GM12872 (cell line): ENCODE measurements at regions not wholly inside any gene's neighbourhood (a gene's known extent, or its start where the extent isn't known, plus 50 kb on each side); places are given as distances from the start of the nearest gene placed in this dataset.

Experiments used
- TF ChIP-seq, protein P1 (sequence below): IDR thresholded peaks from 3 replicates; pipeline ENCODE4 v1.5.1; 2011; ENCODE audit warnings: low read depth, mild to moderate bottlenecking, low read length, moderate library complexity; ENCODE audit not compliant: insufficient read depth

DNA sequence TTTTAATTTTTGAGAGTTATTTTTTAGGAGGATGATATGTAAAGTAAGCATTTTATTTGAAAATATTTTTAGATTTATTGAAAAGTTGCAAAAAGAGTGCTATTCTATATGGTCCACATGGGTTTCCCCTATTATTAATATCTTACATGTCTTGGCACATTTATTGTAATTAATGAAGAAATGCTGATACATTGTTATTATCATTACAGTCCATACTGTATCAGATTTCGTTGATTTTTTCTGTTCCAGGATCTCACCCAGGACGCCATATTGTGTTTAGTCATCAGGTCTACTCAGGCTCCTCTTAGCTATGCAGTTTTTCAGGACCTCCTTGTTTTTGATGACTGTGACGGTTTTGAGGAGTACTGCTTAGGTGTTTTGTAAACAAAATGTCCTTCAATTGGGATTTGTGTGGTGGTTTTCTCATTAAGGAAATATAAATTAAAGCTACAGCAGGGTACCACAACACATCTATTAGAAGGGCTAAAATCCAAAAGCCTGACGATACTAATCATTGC, 281.0 kb downstream of the SAMD5 start:
- TF ChIP-seq, protein P1, sequence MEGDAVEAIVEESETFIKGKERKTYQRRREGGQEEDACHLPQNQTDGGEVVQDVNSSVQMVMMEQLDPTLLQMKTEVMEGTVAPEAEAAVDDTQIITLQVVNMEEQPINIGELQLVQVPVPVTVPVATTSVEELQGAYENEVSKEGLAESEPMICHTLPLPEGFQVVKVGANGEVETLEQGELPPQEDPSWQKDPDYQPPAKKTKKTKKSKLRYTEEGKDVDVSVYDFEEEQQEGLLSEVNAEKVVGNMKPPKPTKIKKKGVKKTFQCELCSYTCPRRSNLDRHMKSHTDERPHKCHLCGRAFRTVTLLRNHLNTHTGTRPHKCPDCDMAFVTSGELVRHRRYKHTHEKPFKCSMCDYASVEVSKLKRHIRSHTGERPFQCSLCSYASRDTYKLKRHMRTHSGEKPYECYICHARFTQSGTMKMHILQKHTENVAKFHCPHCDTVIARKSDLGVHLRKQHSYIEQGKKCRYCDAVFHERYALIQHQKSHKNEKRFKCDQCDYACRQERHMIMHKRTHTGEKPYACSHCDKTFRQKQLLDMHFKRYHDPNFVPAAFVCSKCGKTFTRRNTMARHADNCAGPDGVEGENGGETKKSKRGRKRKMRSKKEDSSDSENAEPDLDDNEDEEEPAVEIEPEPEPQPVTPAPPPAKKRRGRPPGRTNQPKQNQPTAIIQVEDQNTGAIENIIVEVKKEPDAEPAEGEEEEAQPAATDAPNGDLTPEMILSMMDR, result no peak

DNA sequence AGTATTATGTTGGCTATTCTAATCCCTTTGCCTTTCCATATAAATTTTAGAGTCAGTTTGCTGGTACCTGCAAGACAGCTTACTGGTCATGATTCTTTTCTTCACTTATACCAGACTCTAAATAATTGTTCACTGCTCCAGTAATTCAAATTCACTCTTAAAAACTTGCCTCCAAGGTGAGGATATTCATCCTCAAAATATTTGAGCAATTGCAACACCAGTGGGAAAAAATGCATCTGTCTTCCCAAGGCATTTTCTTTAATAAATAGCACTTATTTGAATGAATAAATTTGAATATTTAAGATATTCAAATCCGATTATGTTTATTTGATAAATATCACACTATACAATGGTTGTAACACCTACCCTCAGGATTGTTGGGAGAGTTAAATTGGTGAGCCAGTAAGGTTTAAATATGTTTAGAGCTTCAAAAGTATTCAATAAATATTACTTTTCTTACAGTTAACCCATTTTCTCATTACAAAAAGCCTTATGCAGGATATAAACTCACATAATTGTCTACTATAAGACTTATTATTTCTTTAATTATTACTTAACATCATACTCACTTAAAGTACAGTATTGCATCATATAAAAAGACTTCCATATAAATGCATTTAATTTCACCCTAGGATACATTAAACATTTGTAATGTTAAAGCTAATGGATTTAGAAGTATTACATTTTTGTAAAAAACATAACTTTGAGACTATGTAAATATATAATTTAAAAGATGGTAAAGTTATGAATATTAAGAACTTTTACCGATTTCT, 285.6 kb downstream of the SAMD5 start:
- TF ChIP-seq, protein P1, result no peak

DNA sequence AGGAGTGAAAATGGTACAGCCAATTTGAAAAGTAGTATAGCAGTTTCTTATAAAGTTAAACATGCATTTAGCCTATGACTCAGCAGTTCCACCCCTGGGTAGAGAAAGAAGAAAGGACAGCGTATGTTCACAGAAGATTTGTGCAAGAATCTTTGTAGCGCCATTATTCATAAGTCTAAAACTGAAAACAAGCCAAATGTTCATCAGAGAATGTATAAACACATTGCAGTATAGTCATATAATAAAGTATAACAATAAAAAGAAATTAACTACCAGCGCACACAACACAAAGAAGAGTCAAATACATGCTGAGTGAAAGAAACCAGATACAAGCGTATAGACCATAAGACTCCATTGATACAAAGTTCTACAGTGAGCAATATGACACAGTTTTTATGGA, 294.0 kb downstream of the SAMD5 start:
- TF ChIP-seq, protein P1, result no peak

DNA sequence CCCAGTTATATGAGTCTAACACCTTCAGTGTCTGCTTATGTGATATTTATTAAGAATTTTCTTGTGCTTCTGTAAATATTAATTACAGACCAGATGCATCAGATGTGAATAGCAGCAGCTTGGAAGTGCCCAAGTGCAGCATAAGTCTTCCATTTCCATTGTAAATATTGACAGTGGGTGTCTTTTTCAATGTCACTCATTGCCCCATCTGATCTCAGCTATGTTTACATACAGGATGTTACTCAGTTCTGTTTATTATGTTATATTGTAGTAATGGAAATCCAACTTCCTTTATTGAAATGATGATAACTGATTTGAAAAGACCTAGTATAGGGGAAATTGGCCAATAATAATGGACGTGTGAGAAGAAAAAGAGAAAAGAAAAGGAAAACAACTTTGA, 296.7 kb downstream of the SAMD5 start:
- TF ChIP-seq, protein P1, result no peak

DNA sequence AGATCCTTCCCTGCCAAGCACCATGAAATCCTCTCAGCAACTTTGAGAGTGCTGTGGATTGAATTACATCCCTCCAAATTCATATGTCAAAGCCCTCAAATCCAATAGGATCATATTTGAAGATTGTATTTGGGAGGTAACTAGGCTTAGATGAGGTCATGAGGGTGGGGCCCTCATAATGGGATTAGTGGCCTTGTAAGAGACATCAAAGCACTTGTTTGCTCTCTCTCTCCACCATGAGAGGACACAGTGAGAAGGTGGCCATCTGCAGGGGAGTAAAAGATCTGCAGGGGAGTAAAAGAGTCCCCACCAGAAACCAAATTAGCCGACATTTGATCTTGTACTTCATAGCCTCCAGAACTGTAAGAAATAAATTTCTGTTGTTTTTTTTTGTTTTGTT, 298.2 kb downstream of the SAMD5 start:
- TF ChIP-seq, protein P1, result no peak

DNA sequence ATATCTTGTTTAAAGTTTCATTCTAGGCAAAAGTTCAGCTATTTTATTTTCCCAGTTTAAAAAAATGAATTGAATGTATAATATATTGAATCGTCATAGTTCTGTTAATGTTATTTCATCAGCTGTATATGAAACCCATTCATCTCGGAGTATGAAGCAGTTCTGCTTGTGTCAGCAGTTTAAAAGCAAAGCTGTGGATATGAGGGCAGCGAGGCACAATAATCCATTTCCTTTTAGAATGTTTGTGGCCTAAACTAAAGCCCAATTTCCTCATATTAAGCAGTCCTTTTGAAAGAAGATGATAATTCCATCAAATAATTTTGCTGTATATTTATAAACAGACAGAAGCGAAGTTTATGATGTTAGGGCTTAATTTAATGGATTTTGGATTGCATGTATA, 300.1 kb downstream of the SAMD5 start:
- TF ChIP-seq, protein P1, result no peak

DNA sequence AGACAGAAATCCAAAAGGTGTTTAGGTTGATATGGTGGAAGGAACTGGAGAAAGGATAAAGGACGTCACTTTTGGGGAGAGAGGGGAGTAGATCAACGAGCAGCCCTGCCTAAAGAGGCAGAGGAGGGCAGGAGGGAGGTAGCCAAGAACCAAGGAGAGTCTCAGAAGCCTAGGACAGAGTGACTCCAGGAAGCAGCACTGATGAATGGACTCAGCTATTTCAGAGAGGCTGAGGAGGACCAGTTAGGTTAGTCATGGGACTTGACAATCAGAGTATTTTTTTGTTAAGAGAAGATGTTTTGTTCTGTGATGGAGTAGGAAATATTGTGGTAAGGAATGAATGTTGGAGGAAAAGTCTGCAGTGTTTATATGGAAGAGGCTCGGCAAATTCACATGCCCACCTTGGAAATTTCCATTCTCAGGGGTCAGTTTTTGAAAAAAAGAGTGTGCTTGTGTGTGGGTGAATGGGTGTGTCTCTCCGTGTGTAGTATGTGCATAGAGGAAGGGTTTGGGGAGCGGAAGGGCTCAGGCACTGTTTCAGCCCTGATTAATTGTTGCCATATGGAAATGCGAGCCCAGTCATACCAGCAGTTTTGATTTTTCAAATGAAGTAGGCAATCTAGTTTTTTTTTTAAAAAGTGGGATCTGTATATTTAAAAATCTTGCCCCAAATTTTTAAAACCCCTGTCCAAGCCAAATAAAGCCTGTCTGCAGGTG, 303.6 kb downstream of the SAMD5 start:
- TF ChIP-seq, protein P1, result no peak
